Ectodermal cell (in vitro differentiated cells): ENCODE measurements at regions not wholly inside any gene's neighbourhood (a gene's known extent, or its start where the extent isn't known, plus 50 kb on each side); places are given as distances from the start of the nearest gene placed in this dataset.
"Not testable (repeated sequence)": the region's sequence is repeated elsewhere in the genome, so short reads cannot be mapped to it uniquely, and the experiment has no call there.

Experiments
- H3K27ac ChIP-seq: 2 replicates; pipeline ENCODE4 v1.7.0; 2013; ENCODE audit warnings: mild to moderate bottlenecking, low read depth, low read length; ENCODE audit not compliant: insufficient read depth, poor library complexity, severe bottlenecking
- H3K27me3 ChIP-seq: 2 replicates; pipeline ENCODE4 v1.7.0; 2013; ENCODE audit warnings: mild to moderate bottlenecking, low read length; ENCODE audit not compliant: insufficient read depth, control insufficient read depth, poor library complexity, severe bottlenecking
- H3K36me3 ChIP-seq: one replicate; pipeline ENCODE4 v1.7.0; 2013; ENCODE audit warnings: low read length; ENCODE audit not compliant: control insufficient read depth, insufficient read depth
- H3K4me1 ChIP-seq: one replicate; pipeline ENCODE4 v1.7.0; 2013; ENCODE audit warnings: low read length; ENCODE audit not compliant: control insufficient read depth, insufficient read depth
- H3K4me3 ChIP-seq: 2 replicates; pipeline ENCODE4 v1.7.0; 2013; ENCODE audit warnings: low read depth, low read length, control low read depth; ENCODE audit not compliant: insufficient read depth
- H3K9me3 ChIP-seq: 2 replicates; pipeline ENCODE4 v1.7.0; 2013; ENCODE audit warnings: mild to moderate bottlenecking, low read length, moderate library complexity; ENCODE audit not compliant: control insufficient read depth
- WGBS, 2 experiments: methylation state at CpG; one replicate each; pipeline ENCODE4 v1.1.7; 2013; ENCODE audit warnings: missing lambda C conversion rate in 2 of 2; 5-methylcytosine and 5-hydroxymethylcytosine counted together

DNA sequence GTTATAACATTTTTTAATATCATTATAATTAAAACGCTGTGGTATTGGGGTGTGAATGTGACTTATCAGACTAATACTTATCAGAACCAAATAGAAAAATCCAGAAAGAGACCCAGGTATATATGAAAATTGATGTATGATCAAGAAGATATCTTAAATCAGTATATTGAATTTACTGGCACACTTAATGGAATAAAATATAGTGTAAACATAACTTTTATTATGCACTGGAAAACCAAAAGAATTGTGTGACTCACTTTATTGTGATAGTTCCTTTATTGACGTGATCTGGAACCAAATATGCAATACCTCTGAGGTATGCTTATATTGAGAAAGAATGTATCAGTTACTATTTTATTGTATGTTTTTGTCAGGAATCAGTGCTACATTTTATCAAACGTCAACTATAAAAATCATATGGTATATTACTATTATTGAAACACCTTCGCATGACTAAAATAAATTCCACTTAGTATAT is 250.7 kb upstream of the SPOPL start:
- H3K27me3 ChIP-seq, H3K27ac ChIP-seq, H3K9me3 ChIP-seq, H3K4me1 ChIP-seq, H3K4me3 ChIP-seq, H3K36me3 ChIP-seq: not testable (repeated sequence)
- WGBS, 2 experiments: no CpG with 5 or more reads among the region's 4 CpGs

DNA sequence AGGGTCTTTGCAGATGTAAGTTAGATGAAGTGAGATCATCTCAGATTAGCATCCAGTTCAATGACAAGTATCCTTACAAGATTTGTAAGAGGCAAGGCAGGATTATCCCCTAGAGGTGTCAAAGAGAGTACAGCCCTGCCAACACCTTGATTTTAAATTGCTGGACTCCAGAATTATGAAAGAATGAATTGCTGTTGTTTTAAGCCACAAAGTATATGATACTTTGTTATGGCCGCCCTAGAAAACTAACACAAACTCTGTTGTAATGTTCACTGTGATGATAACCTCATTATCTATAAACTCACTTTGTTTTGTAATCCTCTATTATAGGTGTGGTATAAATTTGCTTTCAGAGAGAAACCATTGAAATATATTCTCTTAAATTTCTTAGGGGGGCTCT is 249.0 kb upstream of the SPOPL start:
- Histone ChIP-seq H3K4me1 (no peaks in the 10 kb centered on the region), H3K27ac (no peak overlapping the region), H3K27me3 (no peaks in the 10 kb centered on the region), H3K36me3 (no peaks in the 10 kb centered on the region), H3K9me3 (no peaks in the 10 kb centered on the region), H3K4me3 (no peak overlapping the region)
- 100% methylated on average over 1 of the region's 1 CpG; no CpG with 5 or more reads in 1 of the 2 experiments for WGBS, 2 experiments

DNA sequence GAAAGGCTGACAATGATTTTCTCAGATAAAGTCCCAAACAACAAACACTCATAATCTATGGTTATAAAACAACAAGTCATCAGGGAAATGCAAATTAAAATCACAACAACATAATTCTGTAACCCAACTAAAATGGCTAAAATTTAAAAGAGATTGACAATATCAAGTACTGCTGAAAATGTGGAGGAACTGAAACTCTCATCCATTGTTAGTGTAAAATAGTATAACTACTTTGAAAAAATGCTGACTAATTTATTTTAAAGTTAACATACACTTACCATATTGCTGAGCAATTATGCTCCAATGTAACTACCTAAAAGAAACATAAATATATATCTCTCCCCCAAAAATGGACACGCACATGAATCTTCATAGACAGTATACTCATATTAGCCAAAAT is 245.9 kb upstream of the SPOPL start:
- WGBS, 2 experiments: 100% methylated on average over 1 of the region's 1 CpG
- no peaks in the 10 kb centered on the region for H3K27me3 ChIP-seq
- H3K4me3 ChIP-seq: no peak overlapping the region
- H3K4me1 ChIP-seq: no peaks in the 10 kb centered on the region
- H3K36me3 ChIP-seq: no peaks in the 10 kb centered on the region
- no peak overlapping the region for H3K27ac ChIP-seq
- H3K9me3 ChIP-seq: no peaks in the 10 kb centered on the region

GRCh38 chr2:138267161-138267901 is 234.2 kb upstream of the SPOPL start:
- no peak overlapping the region for H3K27ac ChIP-seq
- H3K27me3 ChIP-seq: no peaks in the 10 kb centered on the region
- WGBS, 2 experiments: 71% methylated on average over 4 of the region's 4 CpGs
- no peaks in the 10 kb centered on the region for H3K36me3 ChIP-seq
- no peaks in the 10 kb centered on the region for H3K9me3 ChIP-seq
- H3K4me3 ChIP-seq: no peak overlapping the region
- H3K4me1 ChIP-seq: no peaks in the 10 kb centered on the region

GRCh38 chr2:138267902-138268254 is 233.7 kb upstream of the SPOPL start:
- H3K4me3 ChIP-seq: no peak overlapping the region
- H3K27ac ChIP-seq: no peak overlapping the region
- H3K4me1 ChIP-seq: no peaks in the 10 kb centered on the region

DNA sequence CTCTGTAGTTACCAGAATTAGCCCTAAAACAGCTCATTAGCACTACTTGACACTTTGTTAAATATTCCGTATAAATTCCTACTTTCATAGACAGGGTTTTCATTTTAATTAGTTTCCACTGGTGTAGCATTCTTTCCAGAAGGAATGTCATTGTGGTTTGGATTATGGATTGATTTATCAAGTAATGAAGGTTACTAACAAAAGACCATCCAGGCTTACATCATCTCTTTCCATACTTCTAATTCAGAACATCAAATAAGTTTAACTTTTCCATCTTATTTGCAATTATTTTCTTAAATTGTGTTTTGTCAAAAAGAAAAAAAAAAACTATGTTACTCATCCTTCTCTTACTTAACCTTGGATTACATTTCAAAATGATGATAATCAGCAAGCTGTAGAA is 231.8 kb upstream of the SPOPL start:
- 100% methylated on average over 1 of the region's 1 CpG for WGBS, 2 experiments
- no peak overlapping the region for H3K27ac ChIP-seq
- no peaks in the 10 kb centered on the region for H3K36me3 ChIP-seq
- no peaks in the 10 kb centered on the region for H3K27me3 ChIP-seq
- H3K4me1 ChIP-seq: no peaks in the 10 kb centered on the region
- no peak overlapping the region for H3K4me3 ChIP-seq
- no peaks in the 10 kb centered on the region for H3K9me3 ChIP-seq

More at GRCh38 chr2:138267902-138268254, 233.7 kb upstream of the SPOPL start:
- Histone ChIP-seq H3K27me3 (no peaks in the 10 kb centered on the region), H3K9me3 (no peaks in the 10 kb centered on the region), H3K36me3 (no peaks in the 10 kb centered on the region)

DNA sequence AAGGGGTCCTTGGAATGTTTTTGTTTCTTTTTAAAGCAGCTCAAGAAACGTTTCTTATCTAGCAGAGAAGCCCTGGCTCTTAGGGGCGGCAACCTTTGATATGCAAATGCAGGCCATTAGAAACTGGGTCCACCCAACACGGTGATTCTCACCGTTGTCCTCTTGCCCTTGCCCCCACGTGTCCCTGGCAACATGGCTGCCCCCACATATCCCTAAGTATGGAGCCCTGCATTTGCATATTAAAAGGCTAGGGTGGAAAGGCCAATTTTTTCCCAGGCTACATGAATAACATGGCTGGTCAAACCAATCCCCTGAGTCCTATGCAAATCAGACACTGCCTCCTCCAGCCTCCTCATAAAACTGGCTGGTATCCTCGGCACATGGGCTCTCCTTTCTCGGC is 230.1 kb upstream of the SPOPL start:
- no peaks in the 10 kb centered on the region for H3K36me3 ChIP-seq
- H3K4me3 ChIP-seq: no peak overlapping the region
- peaks cover 13% of the 10 kb centered on the region for H3K4me1 ChIP-seq
- 48 to 49% methylated on average over 7 of the region's 7 CpGs for WGBS, 2 experiments
- H3K27me3 ChIP-seq: no peaks in the 10 kb centered on the region
- H3K27ac ChIP-seq: no peak overlapping the region
- no peaks in the 10 kb centered on the region for H3K9me3 ChIP-seq

GRCh38 chr2:138272524-138273195 is 228.9 kb upstream of the SPOPL start:
- Histone ChIP-seq H3K27ac (no peak overlapping the region), H3K9me3 (no peaks in the 10 kb centered on the region), H3K4me1 (peaks cover 24% of the 10 kb centered on the region), H3K4me3 (no peak overlapping the region), H3K36me3 (no peaks in the 10 kb centered on the region), H3K27me3 (no peaks in the 10 kb centered on the region)
- WGBS, 2 experiments: 94 to 100% methylated on average over 1 to 4 of the region's 4 CpGs

DNA sequence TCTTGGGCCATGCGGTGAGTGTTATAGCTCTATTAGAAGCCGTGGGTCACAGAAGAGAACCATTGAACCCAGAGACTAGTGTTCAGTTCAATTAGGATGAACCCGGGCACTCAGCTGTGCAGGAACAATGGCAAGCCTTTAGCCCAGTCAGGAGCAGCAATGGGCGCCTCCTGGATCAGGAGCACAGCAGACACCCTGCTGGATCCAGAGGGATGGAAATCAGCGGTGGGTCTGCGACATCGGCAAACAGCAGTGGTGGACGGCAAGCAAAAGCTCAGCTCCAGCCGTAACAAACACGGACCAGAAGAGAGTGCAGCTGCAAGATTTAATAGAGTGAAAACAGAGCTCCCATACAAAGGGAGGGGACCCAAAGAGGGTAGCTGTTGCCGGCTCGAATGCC is 228.3 kb upstream of the SPOPL start:
- H3K27ac ChIP-seq, H3K27me3 ChIP-seq, H3K9me3 ChIP-seq, H3K36me3 ChIP-seq, H3K4me3 ChIP-seq: not testable (repeated sequence)
- peaks cover 26% of the 10 kb centered on the region for H3K4me1 ChIP-seq
- WGBS, 2 experiments: 68 to 72% methylated on average over 12 of the region's 12 CpGs

GRCh38 chr2:138274421-138275291 is 226.9 kb upstream of the SPOPL start:
- Histone ChIP-seq H3K27me3 (no peaks in the 10 kb centered on the region), H3K27ac (no peak overlapping the region), H3K4me3 (no peak overlapping the region), H3K36me3 (no peaks in the 10 kb centered on the region), H3K4me1 (peaks cover 26% of the 10 kb centered on the region), H3K9me3 (no peaks in the 10 kb centered on the region)
- 87 to 88% methylated on average over 2 to 3 of the region's 3 CpGs for WGBS, 2 experiments
